Spleen (tissue), 7 donors: ENCODE measurements at regions not wholly inside any gene's neighbourhood (a gene's known extent, or its start where the extent isn't known, plus 50 kb on each side); places are given as distances from the start of the nearest gene placed in this dataset.
"Not testable (repeated sequence)": the region's sequence is repeated elsewhere in the genome, so short reads cannot be mapped to it uniquely, and the experiment has no call there.

ENCODE experiments used
- CTCF ChIP-seq, 11 experiments: fragments of 200-600 bp in 7 of 11; fragments of 450-650 bp in 4 of 11; sonication (generic) in 4 of 11; IDR thresholded peaks in 8 of 11; conservative IDR thresholded peaks in 3 of 11; 1 replicate in 7 of 11; 2 replicates in 4 of 11; pipeline versions ENCODE4 v1.4.0 to v1.8.0; 2016 to 2021; ENCODE audit warnings: antibody characterized with exemption in 11 of 11, inconsistent platforms in 4 of 11, mild to moderate bottlenecking in 1 of 11
- POLR2A ChIP-seq, 3 donors: fragments of 450-650 bp; IDR thresholded peaks; one replicate each; pipeline ENCODE4 v1.5.1; 2017; ENCODE audit warnings: antibody characterized with exemption in 3 of 3, mild to moderate bottlenecking in 1 of 3
- donor health status: DM: no; HTN: no; CAD: no; lungs with moderate emphysema.
- donor health status: DM: no; HTN: no; CAD: no.
- donor health status: DM: no; HTN: no; CAD: no.

GRCh38 chr7:137107802-137108201 is 235.7 kb downstream of the PTN start:
- not testable (repeated sequence) for TF ChIP-seq CTCF (IDR thresholded peaks at IDR 0.05 in 8 of 11, conservative IDR thresholded peaks at IDR 0.05 in 3 of 11); POLR2A (IDR thresholded peaks at IDR 0.05)
